NCI-H2107 treated with DMSO at 0.1 percent for 48 hours (cell line): ENCODE measurements at regions not wholly inside any gene's neighbourhood (a gene's known extent, or its start where the extent isn't known, plus 50 kb on each side); places are given as distances from the start of the nearest gene placed in this dataset.

Experiments used
- DNase-seq: peaks from one replicate; lab custom pipeline; 2025; ENCODE audit not compliant: unreplicated experiment; lab: John Stamatoyannopoulos, UW

DNA sequence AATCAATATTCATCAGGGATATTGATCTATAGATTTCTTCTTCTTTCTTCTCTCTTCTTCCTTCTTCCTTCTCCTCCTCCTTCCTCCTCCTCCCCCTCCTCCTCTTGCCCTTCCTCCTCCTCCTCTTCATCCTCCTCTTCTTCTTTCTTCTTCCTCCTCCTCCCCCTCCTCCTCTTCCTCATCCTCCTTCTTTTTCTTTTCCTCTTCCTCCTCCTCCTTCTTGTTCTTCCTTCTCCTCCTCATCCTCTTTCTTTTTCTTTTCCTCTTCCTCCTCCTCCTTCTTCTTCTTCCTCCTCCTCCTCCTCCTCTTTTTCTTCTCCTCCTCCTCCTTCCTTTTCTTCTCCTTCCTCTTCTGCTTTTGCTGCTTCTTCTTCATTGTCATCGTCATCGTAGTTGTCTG, 52.4 kb upstream of the SERINC1 start:
- DNase-seq = no peak

DNA sequence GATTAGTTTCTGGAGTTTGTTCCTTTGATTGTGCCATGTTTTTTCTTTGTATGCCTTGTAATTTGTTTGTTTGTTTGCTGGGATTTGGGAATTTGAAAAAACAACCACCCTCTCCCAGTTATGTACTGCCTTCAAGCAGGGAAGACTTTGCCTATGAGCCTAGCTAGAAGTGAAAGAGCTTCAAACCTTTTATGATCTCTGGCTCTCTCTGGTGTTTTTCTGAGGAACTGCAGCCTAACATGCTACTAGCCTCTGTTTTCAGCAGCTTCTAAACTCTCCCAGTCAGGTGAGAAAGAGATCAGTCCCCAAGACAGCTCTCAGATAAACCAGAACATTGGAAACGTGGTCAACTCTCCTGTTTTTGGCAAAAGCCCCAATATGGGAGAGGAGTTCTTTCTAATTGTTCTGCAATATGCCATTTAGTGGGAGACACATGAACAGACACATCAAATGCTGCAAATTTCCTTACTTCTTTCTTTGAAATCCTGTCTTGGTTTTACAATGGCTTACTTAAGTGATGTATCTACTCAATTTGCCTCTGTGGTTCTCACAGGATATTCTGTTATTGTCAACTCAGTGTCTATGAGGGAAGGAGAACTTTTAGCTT, 58.9 kb upstream of the SERINC1 start:
- peak; percentile 93 for DNase-seq

GRCh38 chr6:122548281-122548680, 61.9 kb upstream of the PKIB start:
- DNase-seq = peak; percentile 40

GRCh38 chr6:122548820-122549219, 61.4 kb upstream of the PKIB start:
- DNase-seq = no peak

DNA sequence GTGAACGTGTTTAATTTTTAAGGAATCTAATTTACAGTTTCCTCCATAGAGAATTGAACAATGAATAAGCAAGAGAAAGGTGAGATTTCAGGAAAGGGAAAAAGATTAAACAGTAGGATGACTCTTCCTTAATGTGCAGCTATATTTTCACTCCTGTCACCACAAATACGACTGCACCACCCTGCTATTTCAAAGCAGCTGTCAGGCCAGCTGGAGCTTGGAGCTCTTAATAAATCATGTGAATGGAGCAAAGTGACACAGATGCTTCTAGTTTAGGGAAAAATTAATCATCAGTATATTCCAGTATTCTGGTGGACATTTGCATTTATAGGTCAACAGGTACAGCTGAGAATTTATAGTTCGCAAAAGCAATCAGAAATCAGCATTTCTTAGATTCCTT, 56.5 kb upstream of the PKIB start:
- DNase-seq = no peak

GRCh38 chr6:122555561-122555960, 54.6 kb upstream of the PKIB start:
- DNase-seq = no peak

- no peak for DNase-seq
Measured at GRCh38 chr6:122558080-122558479, 52.1 kb upstream of the PKIB start.
